ENCODE measurements at regions not wholly inside any gene's neighbourhood (a gene's known extent, or its start where the extent isn't known, plus 50 kb on each side); places are given as distances from the start of the nearest gene placed in this dataset.

DNA sequence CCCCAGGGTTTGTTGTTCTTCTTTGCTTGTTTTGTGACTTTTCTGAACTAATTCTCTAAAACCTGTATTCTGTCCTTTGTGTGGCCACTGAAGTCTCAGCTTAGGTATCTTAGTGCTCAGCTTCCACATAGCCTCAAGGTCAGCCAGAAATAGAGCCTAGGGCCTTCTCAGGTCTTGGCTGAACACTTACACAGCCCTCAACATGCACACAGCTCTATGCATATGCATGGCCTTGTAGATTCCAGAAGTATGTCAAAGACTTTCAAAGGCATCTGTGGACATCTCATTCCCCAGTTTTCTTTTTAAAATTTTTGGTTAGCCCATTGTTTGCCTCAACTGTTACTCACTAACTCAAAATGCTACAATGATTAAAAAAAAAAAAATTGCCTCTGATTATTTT is 99.9 kb upstream of the GRIA1 start:
- no peak for ATAC-seq
- TF ChIP-seq ISL1 (CRISPR knock-in tag; IDR thresholded peaks at IDR 0.05) = no peak
- TF ChIP-seq BACH2 (CRISPR knock-in tag; IDR thresholded peaks at IDR 0.05; ENCODE audit: borderline replicate concordance) = no peak
- TF ChIP-seq RARB (CRISPR knock-in tag; IDR thresholded peaks at IDR 0.05) = no peak

DNA sequence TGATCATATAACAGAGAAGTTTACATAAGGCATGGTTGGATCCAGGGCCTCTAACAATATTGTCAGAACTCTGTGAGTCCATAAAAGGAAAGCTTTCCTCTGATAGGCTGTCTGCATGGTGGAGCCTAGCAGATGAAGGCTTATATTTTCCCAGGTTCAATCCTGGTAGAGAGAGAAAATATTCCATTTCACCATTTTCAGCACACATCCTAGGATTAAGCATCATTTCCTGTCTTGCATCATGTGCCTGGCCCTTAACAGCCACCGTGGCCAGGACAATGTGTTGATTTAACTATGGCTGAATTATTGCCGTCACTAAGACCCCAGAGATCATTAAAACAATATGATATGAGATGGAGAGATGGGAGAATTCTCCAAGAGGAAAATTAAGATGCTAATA is 90.9 kb upstream of the GRIA1 start:
- TF ChIP-seq, protein P1, sequence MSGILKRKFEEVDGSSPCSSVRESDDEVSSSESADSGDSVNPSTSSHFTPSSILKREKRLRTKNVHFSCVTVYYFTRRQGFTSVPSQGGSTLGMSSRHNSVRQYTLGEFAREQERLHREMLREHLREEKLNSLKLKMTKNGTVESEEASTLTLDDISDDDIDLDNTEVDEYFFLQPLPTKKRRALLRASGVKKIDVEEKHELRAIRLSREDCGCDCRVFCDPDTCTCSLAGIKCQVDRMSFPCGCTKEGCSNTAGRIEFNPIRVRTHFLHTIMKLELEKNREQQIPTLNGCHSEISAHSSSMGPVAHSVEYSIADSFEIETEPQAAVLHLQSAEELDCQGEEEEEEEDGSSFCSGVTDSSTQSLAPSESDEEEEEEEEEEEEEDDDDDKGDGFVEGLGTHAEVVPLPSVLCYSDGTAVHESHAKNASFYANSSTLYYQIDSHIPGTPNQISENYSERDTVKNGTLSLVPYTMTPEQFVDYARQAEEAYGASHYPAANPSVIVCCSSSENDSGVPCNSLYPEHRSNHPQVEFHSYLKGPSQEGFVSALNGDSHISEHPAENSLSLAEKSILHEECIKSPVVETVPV (CRISPR knock-in tag; IDR thresholded peaks at IDR 0.05) = no peak
- TF ChIP-seq, protein P2, sequence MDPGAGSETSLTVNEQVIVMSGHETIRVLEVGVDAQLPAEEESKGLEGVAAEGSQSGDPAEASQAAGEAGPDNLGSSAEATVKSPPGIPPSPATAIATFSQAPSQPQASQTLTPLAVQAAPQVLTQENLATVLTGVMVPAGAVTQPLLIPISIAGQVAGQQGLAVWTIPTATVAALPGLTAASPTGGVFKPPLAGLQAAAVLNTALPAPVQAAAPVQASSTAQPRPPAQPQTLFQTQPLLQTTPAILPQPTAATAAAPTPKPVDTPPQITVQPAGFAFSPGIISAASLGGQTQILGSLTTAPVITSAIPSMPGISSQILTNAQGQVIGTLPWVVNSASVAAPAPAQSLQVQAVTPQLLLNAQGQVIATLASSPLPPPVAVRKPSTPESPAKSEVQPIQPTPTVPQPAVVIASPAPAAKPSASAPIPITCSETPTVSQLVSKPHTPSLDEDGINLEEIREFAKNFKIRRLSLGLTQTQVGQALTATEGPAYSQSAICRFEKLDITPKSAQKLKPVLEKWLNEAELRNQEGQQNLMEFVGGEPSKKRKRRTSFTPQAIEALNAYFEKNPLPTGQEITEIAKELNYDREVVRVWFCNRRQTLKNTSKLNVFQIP (CRISPR knock-in tag; IDR thresholded peaks at IDR 0.05; ENCODE audit: borderline replicate concordance, low read depth) = no peak
- no peak for TF ChIP-seq PPARA (CRISPR knock-in tag; IDR thresholded peaks at IDR 0.05; ENCODE audit: borderline replicate concordance)
- no peak for TF ChIP-seq ZFP30 (CRISPR knock-in tag; IDR thresholded peaks at IDR 0.05)

GRCh38 chr5:153400931-153401330 is 89.5 kb upstream of the GRIA1 start:
- no peak for TF ChIP-seq ZNF8 (CRISPR knock-in tag; IDR thresholded peaks at IDR 0.05)
- TF ChIP-seq ZNF565 (CRISPR knock-in tag; conservative IDR thresholded peaks at IDR 0.05; ENCODE audit: low read depth) = no peak
- no peak for TF ChIP-seq GLIS3 (CRISPR knock-in tag; IDR thresholded peaks at IDR 0.05)
- TF ChIP-seq, protein P2 (CRISPR knock-in tag; IDR thresholded peaks at IDR 0.05; ENCODE audit: borderline replicate concordance, low read depth) = no peak
- TF ChIP-seq, protein P1 (CRISPR knock-in tag; IDR thresholded peaks at IDR 0.05) = no peak
- TF ChIP-seq CSDC2 (CRISPR knock-in tag; IDR thresholded peaks at IDR 0.05) = no peak
- TF ChIP-seq ARNTL (CRISPR knock-in tag; IDR thresholded peaks at IDR 0.05; ENCODE audit: borderline replicate concordance, low read depth) = no peak
- TF ChIP-seq OSR1 (CRISPR knock-in tag; IDR thresholded peaks at IDR 0.05) = no peak
- ATAC-seq = no peak

More for the DNA sequence above, 90.9 kb upstream of the GRIA1 start:
- no peak for ATAC-seq

DNA sequence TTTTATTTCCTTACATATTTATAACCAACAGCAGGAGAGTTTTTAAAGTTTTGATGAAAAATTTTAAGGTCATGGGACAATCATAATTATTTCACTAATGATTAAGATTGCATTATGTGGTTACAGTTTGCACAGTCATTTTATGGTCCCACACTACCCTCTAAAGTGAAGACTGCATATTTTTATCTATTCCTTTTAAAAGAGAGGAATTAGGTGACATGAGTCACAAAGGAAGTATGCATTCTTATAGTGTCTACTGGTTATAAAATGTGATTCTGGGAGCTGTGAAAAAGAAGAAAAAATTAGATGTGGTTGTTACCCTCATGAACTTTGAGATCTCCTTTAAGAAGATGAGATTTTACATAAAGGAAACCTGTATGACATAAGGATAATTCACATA is 87.9 kb upstream of the GRIA1 start:
- TF ChIP-seq ZFP3 (CRISPR knock-in tag; IDR thresholded peaks at IDR 0.05) (no peak), ARNTL (CRISPR knock-in tag; IDR thresholded peaks at IDR 0.05; ENCODE audit: borderline replicate concordance, low read depth) (no peak), CSDC2 (CRISPR knock-in tag; IDR thresholded peaks at IDR 0.05) (no peak), PPARA (CRISPR knock-in tag; IDR thresholded peaks at IDR 0.05; ENCODE audit: borderline replicate concordance) (no peak), GLIS3 (CRISPR knock-in tag; IDR thresholded peaks at IDR 0.05) (no peak), ESRRG (CRISPR knock-in tag; IDR thresholded peaks at IDR 0.05) (no peak), ZNF70 (CRISPR knock-in tag; IDR thresholded peaks at IDR 0.05) (no peak), SNAI2 (CRISPR knock-in tag; IDR thresholded peaks at IDR 0.05) (no peak), PATZ1 (CRISPR knock-in tag; IDR thresholded peaks at IDR 0.05; ENCODE audit: borderline replicate concordance) (no peak), BACH2 (CRISPR knock-in tag; IDR thresholded peaks at IDR 0.05; ENCODE audit: borderline replicate concordance) (no peak), OSR1 (CRISPR knock-in tag; IDR thresholded peaks at IDR 0.05) (no peak), ZFP30 (CRISPR knock-in tag; IDR thresholded peaks at IDR 0.05) (no peak), ZNF565 (CRISPR knock-in tag; conservative IDR thresholded peaks at IDR 0.05; ENCODE audit: low read depth) (no peak), TOX (CRISPR knock-in tag; IDR thresholded peaks at IDR 0.05; ENCODE audit: borderline replicate concordance) (no peak), ZC3H10 (CRISPR knock-in tag; IDR thresholded peaks at IDR 0.05) (no peak), TCF4 (CRISPR knock-in tag; IDR thresholded peaks at IDR 0.05; ENCODE audit: borderline replicate concordance) (no peak), CREB5 (CRISPR knock-in tag; IDR thresholded peaks at IDR 0.05; ENCODE audit: low read depth) (no peak)
- TF ChIP-seq, protein P1 (CRISPR knock-in tag; IDR thresholded peaks at IDR 0.05) = no peak
- TF ChIP-seq, protein P2 (CRISPR knock-in tag; IDR thresholded peaks at IDR 0.05; ENCODE audit: borderline replicate concordance, low read depth) = no peak
- peak; percentile 85 for ATAC-seq
